WTC11 (cell line): ENCODE measurements at regions not wholly inside any gene's neighbourhood (a gene's known extent, or its start where the extent isn't known, plus 50 kb on each side); places are given as distances from the start of the nearest gene placed in this dataset.

Experiments used
- ATAC-seq: fragments of 200-7000 bp; cut with Tn5 transposase; 2 replicates; pipeline ENCODE4 v1.10.0; 2021; ENCODE audit warnings: mild to moderate bottlenecking, moderate library complexity
- CTCF ChIA-PET: fragments of 300-600 bp; sonication (Branson Sonifier 250); formaldehyde crosslinking; loops from one replicate; lab custom pipeline; 2021; ENCODE audit warnings: antibody characterized with exemption; lab: Charles Lee
- POLR2A ChIA-PET: fragments of 350-600 bp; sonication (Branson Sonifier 250); formaldehyde crosslinking; loops from one replicate; lab custom pipeline; 2021; ENCODE audit warnings: antibody characterized with exemption; lab: Charles Lee
- DNase-seq: peaks from one replicate; pipeline ENCODE4 v3.0.0; 2021; ENCODE audit warnings: low spot score
- H3K27ac Mint-ChIP-seq: 2 replicates; pipeline ENCODE4 v1.8.0; 2021; ENCODE audit warnings: mixed read lengths
- H3K27me3 Mint-ChIP-seq: 2 replicates; pipeline ENCODE4 v1.8.0; 2021; ENCODE audit warnings: low read depth, mild to moderate bottlenecking, moderate library complexity, mixed read lengths
- H3K36me3 Mint-ChIP-seq: 2 replicates; pipeline ENCODE4 v1.8.0; 2021; ENCODE audit warnings: mixed read lengths
- H3K4me1 Mint-ChIP-seq: 2 replicates; pipeline ENCODE4 v1.8.0; 2022; ENCODE audit warnings: mixed read lengths
- H3K4me3 Mint-ChIP-seq: 2 replicates; pipeline ENCODE4 v1.8.0; 2021; ENCODE audit warnings: mild to moderate bottlenecking, moderate library complexity, mixed read lengths
- H3K9me3 Mint-ChIP-seq: 2 replicates; pipeline ENCODE4 v1.8.0; 2021; ENCODE audit warnings: mixed read lengths
- CBFB ChIP-seq: sonication (generic); formaldehyde crosslinking; IDR thresholded peaks from 2 replicates; pipeline ENCODE4 v1.8.1; 2022; ENCODE audit warnings: mild to moderate bottlenecking, low read depth, missing genetic modification reagents
- CTCF ChIP-seq: fragments of 200-600 bp; IDR thresholded peaks from 2 replicates; pipeline ENCODE4 v1.8.0; 2022; ENCODE audit warnings: antibody characterized with exemption
- ERG ChIP-seq: fragments of 250-450 bp; sonication (Bioruptor Pico); IDR thresholded peaks from 2 replicates; pipeline ENCODE4 v1.8.0; 2021; ENCODE audit warnings: mild to moderate bottlenecking
- ESRRA ChIP-seq: sonication (generic); formaldehyde crosslinking; IDR thresholded peaks from 2 replicates; pipeline ENCODE4 v1.8.1; 2022; ENCODE audit warnings: mild to moderate bottlenecking, missing genetic modification reagents, borderline replicate concordance
- ETV6 ChIP-seq: sonication (generic); formaldehyde crosslinking; IDR thresholded peaks from 2 replicates; pipeline ENCODE4 v1.8.1; 2022; ENCODE audit warnings: mild to moderate bottlenecking, missing genetic modification reagents
- KAT7 ChIP-seq: sonication (generic); formaldehyde crosslinking; IDR thresholded peaks from 2 replicates; pipeline ENCODE4 v1.8.1; 2023; ENCODE audit warnings: missing genetic modification reagents, mild to moderate bottlenecking, borderline replicate concordance
- NFATC4 ChIP-seq: fragments of 250-450 bp; sonication (Bioruptor Pico); IDR thresholded peaks from 2 replicates; pipeline ENCODE4 v1.9.0; 2021; ENCODE audit warnings: mild to moderate bottlenecking
- PRDM15 ChIP-seq: sonication (generic); formaldehyde crosslinking; IDR thresholded peaks from 2 replicates; pipeline ENCODE4 v1.8.0; 2022; ENCODE audit warnings: missing genetic modification reagents
- STAT6 ChIP-seq: sonication (generic); formaldehyde crosslinking; conservative IDR thresholded peaks from 2 replicates; pipeline ENCODE4 v1.8.1; 2023; ENCODE audit warnings: mild to moderate bottlenecking, low read depth, missing genetic modification reagents, moderate library complexity
- USF2 ChIP-seq: sonication (generic); formaldehyde crosslinking; IDR thresholded peaks from 2 replicates; pipeline ENCODE4 v1.8.1; 2023; ENCODE audit warnings: mild to moderate bottlenecking, missing genetic modification reagents, moderate library complexity
- ZNF138 ChIP-seq: sonication (generic); formaldehyde crosslinking; conservative IDR thresholded peaks from 2 replicates; pipeline ENCODE4 v1.8.1; 2022; ENCODE audit warnings: mild to moderate bottlenecking, moderate library complexity, missing genetic modification reagents
- TF ChIP-seq, protein P1 (sequence below): sonication (generic); formaldehyde crosslinking; IDR thresholded peaks from 2 replicates; pipeline ENCODE4 v1.8.0; 2022; ENCODE audit warnings: mild to moderate bottlenecking, missing genetic modification reagents
- TF ChIP-seq, protein P2 (sequence below): sonication (generic); formaldehyde crosslinking; IDR thresholded peaks from 2 replicates; pipeline ENCODE4 v1.8.1; 2022; ENCODE audit warnings: mild to moderate bottlenecking, missing genetic modification reagents, moderate library complexity, borderline replicate concordance
- TF ChIP-seq, protein P3 (sequence below): sonication (generic); formaldehyde crosslinking; IDR thresholded peaks from 2 replicates; pipeline ENCODE4 v1.8.1; 2022; ENCODE audit warnings: low read depth, missing genetic modification reagents, borderline replicate concordance

DNA sequence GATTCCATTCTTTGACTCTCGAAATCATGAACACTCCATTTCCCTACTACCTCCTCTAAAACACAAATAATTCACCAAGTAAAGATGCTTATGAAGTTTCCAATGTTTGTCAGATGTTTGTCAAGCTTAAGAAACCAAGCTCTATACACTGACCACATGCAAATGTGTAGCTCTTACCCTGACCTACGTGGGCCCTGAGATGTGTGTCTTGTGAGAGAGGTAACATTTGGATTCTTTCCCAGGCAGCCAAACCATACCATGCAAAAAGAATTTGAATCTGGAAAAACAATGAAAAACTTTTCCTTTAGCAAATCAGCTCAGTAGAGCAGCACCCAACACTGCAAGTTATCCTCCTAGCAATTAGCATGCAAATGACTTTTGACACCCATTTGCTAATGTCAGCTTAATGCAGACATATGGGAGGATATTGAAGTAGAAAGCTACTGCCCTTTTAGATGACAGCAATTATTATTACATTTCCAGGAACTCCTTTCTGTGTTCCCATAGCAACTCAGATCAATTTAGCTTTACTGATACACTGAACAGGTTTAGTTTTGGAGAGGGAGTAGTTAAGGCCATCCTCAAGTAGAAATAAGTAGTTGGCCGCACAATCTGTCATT is 83.2 kb upstream of the RGS4 start:
- TF ChIP-seq ETV6 (CRISPR knock-in tag) (no peak), NFATC4 (CRISPR knock-in tag) (no peak), ZNF138 (CRISPR knock-in tag) (no peak), CTCF (no peak), STAT6 (CRISPR knock-in tag) (no peak), ERG (CRISPR knock-in tag) (no peak), CBFB (CRISPR knock-in tag) (no peak)
- TF ChIP-seq, protein P1, sequence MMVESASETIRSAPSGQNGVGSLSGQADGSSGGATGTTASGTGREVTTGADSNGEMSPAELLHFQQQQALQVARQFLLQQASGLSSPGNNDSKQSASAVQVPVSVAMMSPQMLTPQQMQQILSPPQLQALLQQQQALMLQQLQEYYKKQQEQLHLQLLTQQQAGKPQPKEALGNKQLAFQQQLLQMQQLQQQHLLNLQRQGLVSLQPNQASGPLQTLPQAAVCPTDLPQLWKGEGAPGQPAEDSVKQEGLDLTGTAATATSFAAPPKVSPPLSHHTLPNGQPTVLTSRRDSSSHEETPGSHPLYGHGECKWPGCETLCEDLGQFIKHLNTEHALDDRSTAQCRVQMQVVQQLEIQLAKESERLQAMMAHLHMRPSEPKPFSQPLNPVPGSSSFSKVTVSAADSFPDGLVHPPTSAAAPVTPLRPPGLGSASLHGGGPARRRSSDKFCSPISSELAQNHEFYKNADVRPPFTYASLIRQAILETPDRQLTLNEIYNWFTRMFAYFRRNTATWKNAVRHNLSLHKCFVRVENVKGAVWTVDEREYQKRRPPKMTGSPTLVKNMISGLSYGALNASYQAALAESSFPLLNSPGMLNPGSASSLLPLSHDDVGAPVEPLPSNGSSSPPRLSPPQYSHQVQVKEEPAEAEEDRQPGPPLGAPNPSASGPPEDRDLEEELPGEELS (CRISPR knock-in tag), result no peak
- TF ChIP-seq, all 79 proteins: peak for 0
- no peak overlapping the region for H3K27ac Mint-ChIP-seq
- ChIA-PET CTCF (interaction anchor here (0.5 to 1.6 kb wide), 4 partner anchors 83 to 1380 kb away, joined by 4 to 6 read pairs (median 4); partner anchors contain the start of gene RGS4), POLR2A (no interaction called here)
- DNase-seq (no peak), ATAC-seq (no peak)
- H3K4me3 Mint-ChIP-seq, result no peak overlapping the region
- peaks cover 18% of the 10 kb centered on the region for H3K4me1 Mint-ChIP-seq
- H3K36me3 Mint-ChIP-seq, result no peaks in the 10 kb centered on the region
- peaks cover 7% of the 10 kb centered on the region; the same call in 1 of the 2 replicates for H3K9me3 Mint-ChIP-seq
- H3K27me3 Mint-ChIP-seq, result no peaks in the 10 kb centered on the region

- ChIA-PET CTCF (interaction anchor here (1.5 kb wide), 1 partner anchor 87 kb away, joined by 4 read pairs; no protein-coding TSS in a partner anchor), POLR2A (no interaction called here)
- peaks cover 18% of the 10 kb centered on the region for H3K4me1 Mint-ChIP-seq
- ATAC-seq (no peak), DNase-seq (no peak)
- peaks cover 7% of the 10 kb centered on the region; the same call in 1 of the 2 replicates for H3K9me3 Mint-ChIP-seq
- H3K4me3 Mint-ChIP-seq, result no peak overlapping the region
- H3K27ac Mint-ChIP-seq, result no peak overlapping the region
- H3K27me3 Mint-ChIP-seq, result no peaks in the 10 kb centered on the region
- H3K36me3 Mint-ChIP-seq, result no peaks in the 10 kb centered on the region
- TF ChIP-seq USF2 (CRISPR knock-in tag) (no peak), PRDM15 (no peak), ESRRA (no peak), STAT6 (CRISPR knock-in tag) (no peak), KAT7 (CRISPR knock-in tag) (no peak)
- TF ChIP-seq, protein P2, sequence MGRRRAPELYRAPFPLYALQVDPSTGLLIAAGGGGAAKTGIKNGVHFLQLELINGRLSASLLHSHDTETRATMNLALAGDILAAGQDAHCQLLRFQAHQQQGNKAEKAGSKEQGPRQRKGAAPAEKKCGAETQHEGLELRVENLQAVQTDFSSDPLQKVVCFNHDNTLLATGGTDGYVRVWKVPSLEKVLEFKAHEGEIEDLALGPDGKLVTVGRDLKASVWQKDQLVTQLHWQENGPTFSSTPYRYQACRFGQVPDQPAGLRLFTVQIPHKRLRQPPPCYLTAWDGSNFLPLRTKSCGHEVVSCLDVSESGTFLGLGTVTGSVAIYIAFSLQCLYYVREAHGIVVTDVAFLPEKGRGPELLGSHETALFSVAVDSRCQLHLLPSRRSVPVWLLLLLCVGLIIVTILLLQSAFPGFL (CRISPR knock-in tag), result no peak
- TF ChIP-seq, protein P3, sequence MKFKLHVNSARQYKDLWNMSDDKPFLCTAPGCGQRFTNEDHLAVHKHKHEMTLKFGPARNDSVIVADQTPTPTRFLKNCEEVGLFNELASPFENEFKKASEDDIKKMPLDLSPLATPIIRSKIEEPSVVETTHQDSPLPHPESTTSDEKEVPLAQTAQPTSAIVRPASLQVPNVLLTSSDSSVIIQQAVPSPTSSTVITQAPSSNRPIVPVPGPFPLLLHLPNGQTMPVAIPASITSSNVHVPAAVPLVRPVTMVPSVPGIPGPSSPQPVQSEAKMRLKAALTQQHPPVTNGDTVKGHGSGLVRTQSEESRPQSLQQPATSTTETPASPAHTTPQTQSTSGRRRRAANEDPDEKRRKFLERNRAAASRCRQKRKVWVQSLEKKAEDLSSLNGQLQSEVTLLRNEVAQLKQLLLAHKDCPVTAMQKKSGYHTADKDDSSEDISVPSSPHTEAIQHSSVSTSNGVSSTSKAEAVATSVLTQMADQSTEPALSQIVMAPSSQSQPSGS, result no peak
These were observed 84.5 kb upstream of the RGS4 start for GRCh38 chr1:162984699-162985098.
